ENCODE measurements at regions not wholly inside any gene's neighbourhood (a gene's known extent, or its start where the extent isn't known, plus 50 kb on each side); places are given as distances from the start of the nearest gene placed in this dataset.

DNA sequence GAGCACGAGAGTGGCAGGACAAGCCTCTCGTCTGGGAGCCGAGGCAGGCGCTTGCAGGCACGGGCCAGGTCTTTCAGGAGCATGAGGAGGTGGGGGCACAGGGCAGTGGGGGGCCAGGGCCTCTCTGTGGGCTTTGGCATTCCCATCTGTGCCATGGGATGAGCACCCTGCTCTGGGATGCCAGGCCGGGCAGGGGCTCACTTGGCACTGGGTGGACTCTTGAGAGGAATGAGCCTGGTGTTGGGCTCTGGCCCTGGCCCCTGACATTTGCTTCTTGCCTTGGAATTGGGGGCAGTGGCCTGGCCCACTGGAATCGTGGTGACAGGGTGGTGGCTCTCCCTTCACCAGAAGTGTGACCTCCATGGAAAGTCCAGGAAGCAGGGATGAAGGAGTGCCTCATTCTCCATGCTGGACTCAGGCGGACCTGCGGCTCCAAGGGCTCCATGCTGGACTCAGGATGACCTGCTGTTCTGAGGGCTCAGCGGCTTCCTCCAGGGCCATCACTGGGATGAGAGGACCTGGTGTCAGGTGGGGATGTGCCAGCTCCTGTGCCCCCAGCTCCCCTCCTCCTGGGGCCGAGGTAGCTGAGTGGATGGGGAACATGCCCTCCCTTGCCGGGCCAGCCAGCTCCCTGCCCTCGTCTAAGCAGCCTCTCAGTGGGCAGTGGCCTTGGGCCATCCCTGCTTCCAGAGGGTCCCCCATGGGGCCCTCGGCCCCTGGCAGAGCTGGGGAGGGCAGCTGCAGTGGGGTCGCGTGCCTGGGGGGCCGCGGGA lies 220.3 kb downstream of the KIF26A start:
- no peak for DNase-seq
- Mint-ChIP-seq H3K9me3 (no peaks in the 10 kb centered on the region), H3K4me1 (no peaks in the 10 kb centered on the region), H3K36me3 (no peaks in the 10 kb centered on the region), H3K27me3 (peaks cover 4 to 39% (median 20%) of the 10 kb centered on the region in 3 donors), H3K27ac (no peak overlapping the region), H3K4me3 (no peak overlapping the region)
- ATAC-seq (ENCODE audit: low read depth in 2 of 2), result no peak

DNA sequence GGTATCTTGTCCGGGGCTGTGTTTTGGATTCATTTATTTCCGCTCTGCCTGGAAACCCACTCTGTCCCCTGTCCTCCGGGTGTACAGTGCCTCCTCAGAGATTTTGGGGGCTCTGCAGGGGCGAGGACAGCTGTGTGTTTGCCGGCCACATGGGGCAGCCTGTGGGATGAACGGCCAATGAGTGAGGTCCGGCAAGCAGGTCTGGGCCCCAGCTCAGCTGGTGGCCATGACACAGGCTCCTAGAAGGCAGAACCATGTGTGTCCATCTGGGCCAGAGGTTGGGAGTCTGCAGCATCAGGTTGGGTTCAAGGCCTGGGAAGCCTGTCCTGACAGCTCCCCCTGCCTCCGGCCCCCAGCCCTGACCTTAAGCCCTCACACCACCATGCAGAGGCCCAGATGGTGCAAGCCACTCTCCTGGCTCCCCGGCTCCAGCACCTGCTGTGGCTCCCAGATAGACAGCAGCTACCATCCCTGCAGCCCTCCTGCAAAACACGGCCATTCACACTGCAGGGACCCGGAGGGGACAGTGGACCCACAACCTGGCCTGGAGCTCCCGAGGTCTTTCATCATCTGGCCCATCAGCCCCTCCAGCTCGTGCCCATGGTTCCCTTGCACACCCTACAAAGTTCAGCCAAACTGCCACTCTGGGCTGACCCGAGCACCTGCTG lies 220.1 kb upstream of the C14orf180 start:
- DNase-seq, result no peak
- H3K4me3 Mint-ChIP-seq, result no peak overlapping the region
- no peaks in the 10 kb centered on the region for H3K36me3 Mint-ChIP-seq
- ATAC-seq (ENCODE audit: low read depth in 2 of 2), result no peak
- H3K4me1 Mint-ChIP-seq, result no peaks in the 10 kb centered on the region
- H3K27ac Mint-ChIP-seq, result no peak overlapping the region
- H3K27me3 Mint-ChIP-seq, result peaks cover 4 to 32% (median 13%) of the 10 kb centered on the region in 3 donors
- H3K9me3 Mint-ChIP-seq, result peaks cover 0 to 1% (median 0%) of the 10 kb centered on the region in 7 donors

DNA sequence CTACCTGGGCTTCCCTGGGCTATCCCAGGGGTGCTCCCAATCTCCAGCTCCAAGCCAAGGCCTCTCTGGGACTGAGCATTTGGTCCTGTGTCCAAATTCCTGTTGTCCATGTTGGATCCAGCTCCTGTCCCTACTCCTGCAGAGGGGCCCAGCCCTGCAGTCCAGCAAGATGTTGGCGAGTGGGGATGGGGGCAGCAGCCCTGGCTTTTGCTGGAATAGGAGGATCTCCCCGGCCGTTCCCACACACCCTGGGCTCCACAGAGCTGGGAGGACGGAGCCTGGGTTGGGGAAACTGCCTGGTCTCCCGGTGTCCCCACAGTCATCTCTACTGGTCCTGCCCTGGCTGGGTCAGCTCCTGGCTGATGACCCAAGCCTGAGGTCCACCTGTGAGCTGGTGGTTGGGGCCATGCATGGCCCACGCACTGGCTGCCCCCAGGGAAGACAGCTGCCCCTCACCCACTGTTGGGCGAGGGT lies 219.6 kb upstream of the C14orf180 start:
- H3K9me3 Mint-ChIP-seq, result peaks cover 0 to 1% (median 0%) of the 10 kb centered on the region in 7 donors
- ATAC-seq (ENCODE audit: low read depth in 2 of 2), result no peak
- H3K27ac Mint-ChIP-seq, result no peak overlapping the region
- no peak overlapping the region for H3K4me3 Mint-ChIP-seq
- H3K4me1 Mint-ChIP-seq, result no peaks in the 10 kb centered on the region
- DNase-seq, result no peak
- H3K36me3 Mint-ChIP-seq, result no peaks in the 10 kb centered on the region
- H3K27me3 Mint-ChIP-seq, result peaks cover 4 to 32% (median 13%) of the 10 kb centered on the region in 3 donors

DNA sequence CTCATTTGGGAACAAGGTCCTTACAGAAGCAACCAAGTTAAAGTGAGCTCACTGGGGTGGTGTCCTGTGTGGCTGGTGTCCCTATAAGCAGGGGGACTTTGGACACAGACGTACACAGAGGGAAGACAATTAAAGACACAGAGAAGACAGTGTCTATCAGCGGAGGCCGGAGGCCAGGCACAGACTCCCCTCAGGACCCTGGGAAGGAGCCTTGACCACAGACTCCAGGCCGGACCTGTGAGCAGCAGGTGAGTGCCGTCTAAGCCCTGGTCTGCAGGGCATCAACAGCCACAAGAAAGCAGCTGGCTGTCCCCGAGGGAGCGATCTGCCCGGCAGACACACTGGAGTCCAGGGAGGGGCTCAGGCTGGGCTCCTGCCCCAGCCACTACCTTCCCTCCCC lies 219.1 kb upstream of the C14orf180 start:
- Mint-ChIP-seq H3K27ac (no peak overlapping the region), H3K4me1 (no peaks in the 10 kb centered on the region), H3K27me3 (peaks cover 3 to 27% (median 11%) of the 10 kb centered on the region in 3 donors), H3K36me3 (no peaks in the 10 kb centered on the region), H3K4me3 (no peak overlapping the region), H3K9me3 (peaks cover 0 to 3% (median 0%) of the 10 kb centered on the region in 7 donors)
- DNase-seq (no peak), ATAC-seq (ENCODE audit: low read depth in 2 of 2) (no peak)

DNA sequence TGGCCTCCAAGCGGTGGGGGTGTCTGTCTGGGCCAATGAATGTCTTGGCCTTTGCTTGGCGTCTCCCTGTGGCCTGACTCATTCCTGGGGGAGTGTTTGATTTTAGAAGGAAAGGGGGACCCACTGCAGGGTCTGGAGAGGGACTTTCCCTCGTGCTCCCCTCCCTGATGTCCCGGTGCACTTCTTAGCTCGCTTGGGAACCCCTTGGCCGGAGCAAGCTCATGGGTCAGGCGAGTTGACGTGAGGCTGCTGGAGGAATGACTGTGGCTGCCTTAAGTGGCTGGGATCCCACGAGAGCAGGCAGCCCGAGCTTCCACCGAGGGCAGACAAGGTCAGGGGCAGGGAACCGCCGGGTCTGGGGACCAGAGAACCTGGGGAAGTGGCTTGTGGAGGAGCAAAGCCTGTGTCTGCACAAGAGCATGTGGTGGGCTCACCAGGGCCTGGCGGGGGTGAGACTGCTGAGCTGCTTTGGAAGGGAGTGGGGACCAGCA lies 218.4 kb upstream of the C14orf180 start:
- no peaks in the 10 kb centered on the region for H3K36me3 Mint-ChIP-seq
- H3K4me1 Mint-ChIP-seq, result no peaks in the 10 kb centered on the region
- H3K4me3 Mint-ChIP-seq, result no peak overlapping the region
- H3K27ac Mint-ChIP-seq, result peak overlapping the region in 1 of 6 donors; percentile 26
- H3K9me3 Mint-ChIP-seq, result peaks cover 0 to 3% (median 0%) of the 10 kb centered on the region in 7 donors
- peaks cover 0 to 23% (median 5%) of the 10 kb centered on the region in 3 donors for H3K27me3 Mint-ChIP-seq
- DNase-seq (no peak), ATAC-seq (ENCODE audit: low read depth in 2 of 2) (no peak)

DNA sequence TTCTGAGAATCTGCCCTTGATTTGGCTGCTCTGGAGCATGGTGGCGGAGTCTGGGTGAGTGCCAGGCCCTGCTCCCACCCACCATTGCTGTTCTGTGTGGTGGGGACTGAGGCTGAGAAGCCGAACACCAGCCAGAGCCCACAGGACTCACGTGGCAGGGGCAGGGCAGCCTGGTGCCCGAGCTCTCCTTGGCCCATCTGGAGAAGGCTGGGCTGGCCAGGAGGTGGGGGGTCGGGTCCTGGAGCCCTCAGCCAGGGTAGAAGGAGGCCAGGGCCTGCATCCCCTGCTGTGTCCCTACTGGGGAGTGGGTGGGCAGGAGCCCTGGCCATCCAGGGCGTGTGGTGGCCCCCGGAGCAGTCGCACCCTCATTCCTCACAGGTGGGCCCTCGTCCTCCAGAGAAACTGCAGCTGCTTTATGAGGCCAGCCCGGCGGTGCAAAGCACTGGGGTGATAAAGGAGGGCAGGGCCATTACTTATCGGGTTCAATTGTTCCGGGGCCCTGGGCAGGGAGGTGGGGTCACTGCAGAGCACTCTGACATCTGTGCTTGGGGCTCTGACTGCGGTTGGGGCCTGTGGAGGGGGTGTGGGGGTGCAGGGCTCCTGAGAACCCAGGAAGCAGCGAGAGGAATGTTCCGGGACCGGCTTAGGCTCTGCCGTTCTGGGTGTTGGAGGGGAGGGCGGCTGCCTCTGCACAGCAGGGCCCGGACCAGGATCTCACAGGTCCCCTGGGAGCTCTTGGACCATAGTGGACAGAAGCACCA lies 217.5 kb upstream of the C14orf180 start:
- Mint-ChIP-seq H3K4me1 (no peaks in the 10 kb centered on the region), H3K4me3 (no peak overlapping the region), H3K27me3 (peaks cover 0 to 16% (median 0%) of the 10 kb centered on the region in 3 donors), H3K27ac (no peak overlapping the region), H3K9me3 (peaks cover 0 to 5% (median 0%) of the 10 kb centered on the region in 7 donors), H3K36me3 (peaks cover 0 to 7% of the 10 kb centered on the region in 2 donors)
- DNase-seq, result no peak
- no peak for ATAC-seq (ENCODE audit: low read depth in 2 of 2)

DNA sequence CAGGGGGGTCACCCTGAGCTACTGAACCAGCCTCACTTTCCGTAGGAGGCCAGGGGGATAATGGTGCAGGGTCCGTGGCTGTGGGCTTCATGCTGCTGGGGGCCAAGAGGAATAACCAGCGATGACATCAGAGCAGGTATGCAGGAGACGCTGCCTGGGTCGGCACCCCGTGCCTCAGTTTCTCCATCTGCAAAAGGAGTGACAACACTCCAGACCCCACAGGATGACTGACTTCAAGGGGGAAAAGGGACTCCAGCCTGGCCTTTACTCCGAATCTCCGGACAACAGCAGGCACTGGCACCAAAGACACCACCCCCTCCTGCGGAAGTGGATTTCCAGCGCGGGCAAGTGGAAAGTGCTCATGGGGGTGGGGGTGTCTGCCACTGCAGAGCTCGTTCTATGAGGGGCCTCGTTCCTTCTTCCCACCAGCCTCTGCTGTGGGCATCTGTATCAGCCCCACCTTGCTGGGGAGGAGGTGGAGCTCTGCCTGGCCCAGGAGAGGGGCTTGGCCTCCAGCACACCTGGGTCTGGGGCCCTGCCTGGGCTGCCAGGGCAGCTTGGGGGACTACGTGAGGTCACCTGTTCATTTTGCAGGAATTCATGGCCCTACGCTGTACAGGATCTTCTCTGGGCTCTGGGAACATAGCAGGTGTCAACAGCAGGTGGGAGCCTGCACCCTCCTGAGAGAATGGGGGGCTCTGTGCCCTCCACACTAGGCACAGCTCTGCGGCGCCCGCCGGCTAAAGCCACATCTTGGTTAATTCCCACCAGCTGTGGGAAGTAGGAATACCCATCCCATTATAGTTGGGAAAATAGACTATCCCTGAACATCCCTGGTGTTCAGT lies 216.6 kb upstream of the C14orf180 start:
- no peak for ATAC-seq (ENCODE audit: low read depth in 2 of 2)
- Mint-ChIP-seq H3K4me1 (no peaks in the 10 kb centered on the region), H3K27ac (no peak overlapping the region), H3K36me3 (peaks cover 0 to 7% of the 10 kb centered on the region in 2 donors), H3K9me3 (peaks cover 0 to 5% (median 0%) of the 10 kb centered on the region in 7 donors), H3K4me3 (no peak overlapping the region), H3K27me3 (peaks cover 0 to 16% (median 0%) of the 10 kb centered on the region in 3 donors)
- no peak for DNase-seq

DNA sequence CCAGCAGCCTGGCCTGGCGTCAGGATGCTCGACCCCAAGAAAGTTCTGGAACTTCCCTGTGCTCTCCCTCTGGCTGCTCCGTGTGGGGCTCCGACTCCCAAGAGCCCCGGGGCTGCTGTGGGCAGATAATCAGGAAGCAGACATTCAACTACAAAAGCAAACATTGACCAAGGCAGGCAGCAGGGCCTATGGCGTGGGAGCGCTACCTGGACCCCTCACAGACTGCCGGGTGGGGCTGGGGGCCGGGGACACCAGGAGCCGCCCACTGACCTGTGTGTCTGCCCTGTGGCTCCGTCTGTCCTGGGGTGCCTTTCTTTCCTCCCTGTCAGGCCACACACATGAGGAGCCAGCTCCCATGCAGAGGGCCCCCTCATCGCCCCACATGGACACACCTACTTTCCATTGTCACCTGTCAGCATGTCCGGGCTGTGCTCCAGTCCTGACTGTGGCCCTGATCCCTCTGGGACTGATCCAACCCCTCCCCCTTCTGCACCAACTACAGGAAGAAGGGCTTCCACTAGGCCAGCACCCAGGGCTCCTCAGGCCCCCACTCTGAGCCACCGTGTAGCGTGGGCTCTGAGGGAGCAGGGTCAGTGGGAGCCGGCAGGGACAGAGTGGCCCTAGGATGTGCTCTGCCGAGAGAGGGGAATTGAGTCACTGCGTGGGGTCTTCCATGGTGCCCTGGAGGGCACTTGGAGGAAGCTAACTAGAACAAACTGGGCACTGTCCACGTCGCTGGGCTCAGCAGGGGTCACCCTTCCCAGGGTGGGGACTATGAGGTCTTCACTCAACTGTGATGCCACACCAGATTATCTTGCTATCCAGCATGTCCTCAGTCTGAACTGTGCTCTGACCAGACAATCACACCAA lies 215.4 kb upstream of the C14orf180 start:
- ATAC-seq (ENCODE audit: low read depth in 2 of 2) (no peak), DNase-seq (no peak)
- peaks cover 0 to 5% (median 0%) of the 10 kb centered on the region in 7 donors for H3K9me3 Mint-ChIP-seq
- peak overlapping the region in 1 of 6 donors; percentile 44 for H3K27ac Mint-ChIP-seq
- no peaks in the 10 kb centered on the region for H3K4me1 Mint-ChIP-seq
- H3K27me3 Mint-ChIP-seq, result peaks cover 0 to 10% (median 0%) of the 10 kb centered on the region in 3 donors
- no peak overlapping the region for H3K4me3 Mint-ChIP-seq
- peaks cover 0 to 7% of the 10 kb centered on the region in 2 donors for H3K36me3 Mint-ChIP-seq

DNA sequence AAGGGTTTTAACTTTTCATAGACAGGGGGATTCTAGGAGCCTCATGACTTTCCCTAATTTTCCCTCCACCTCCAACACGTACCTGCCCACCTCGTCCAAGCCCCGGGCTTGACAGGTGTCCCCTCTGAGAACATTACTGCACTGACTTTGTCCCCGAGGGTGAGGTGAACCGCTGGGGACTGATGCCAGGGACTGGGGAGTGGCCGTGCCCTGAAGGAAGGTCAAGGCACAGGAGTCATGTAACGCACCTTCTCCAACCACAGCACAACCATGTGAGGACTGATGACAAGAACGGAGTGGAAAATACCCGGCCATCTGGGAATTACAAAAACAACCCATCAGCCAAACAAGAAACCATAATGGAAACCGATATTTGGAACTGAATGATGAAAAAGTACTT lies 214.7 kb upstream of the C14orf180 start:
- ATAC-seq (ENCODE audit: low read depth in 2 of 2) (no peak), DNase-seq (no peak)
- Mint-ChIP-seq H3K27ac (no peak overlapping the region), H3K4me3 (no peak overlapping the region), H3K9me3 (peaks cover 0 to 5% (median 0%) of the 10 kb centered on the region in 7 donors), H3K36me3 (peaks cover 0 to 7% of the 10 kb centered on the region in 2 donors), H3K27me3 (peaks cover 1 to 10% (median 4%) of the 10 kb centered on the region in 3 donors), H3K4me1 (peaks cover 0 to 2% (median 0%) of the 10 kb centered on the region in 3 donors)

DNA sequence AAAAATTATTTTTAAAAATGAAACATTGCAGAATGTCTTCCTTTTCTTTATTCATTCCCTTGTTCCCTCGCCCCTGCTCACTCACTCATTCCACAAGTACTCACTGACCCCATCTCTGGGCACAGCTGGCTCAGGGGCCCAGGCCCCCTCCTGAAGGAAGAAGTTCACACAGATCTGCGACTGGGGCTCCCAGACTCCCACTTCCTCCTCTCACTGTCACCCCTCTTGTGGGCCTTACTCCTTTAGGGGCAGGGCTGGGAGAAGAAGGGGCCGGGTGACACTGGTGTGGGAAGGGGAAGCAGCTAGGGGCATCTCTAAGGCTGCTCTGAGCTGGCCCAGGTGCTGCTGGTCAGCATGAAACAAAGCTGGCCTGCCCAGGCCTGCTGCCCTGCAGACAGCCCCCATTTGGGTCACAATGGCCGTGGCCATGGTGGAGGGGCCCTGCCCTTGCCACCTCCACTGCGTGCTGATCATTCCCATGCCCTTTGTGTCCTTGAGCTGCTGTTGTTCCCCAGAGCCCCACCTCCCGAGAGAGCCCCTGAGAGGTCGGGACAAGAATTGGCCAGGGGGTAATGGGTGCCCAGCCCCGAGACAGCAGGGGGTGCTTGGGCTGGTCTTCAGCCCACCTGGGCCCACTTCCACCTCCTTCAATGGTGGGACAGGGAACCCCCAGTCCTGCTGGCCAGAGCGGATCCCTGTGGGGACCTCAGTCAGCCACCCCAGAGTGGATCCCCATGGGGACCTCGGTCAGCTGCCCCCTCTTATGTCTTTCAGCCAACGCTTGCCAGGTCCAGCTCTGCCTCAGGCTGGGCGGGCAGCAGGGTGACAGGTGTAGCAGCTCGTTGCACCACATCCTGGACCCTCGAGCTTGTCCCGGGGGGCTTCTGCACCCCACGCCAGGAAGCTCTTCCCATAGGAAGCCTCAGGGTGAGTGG lies 212.4 kb upstream of the C14orf180 start:
- H3K4me1 Mint-ChIP-seq, result peaks cover 0 to 3% (median 0%) of the 10 kb centered on the region in 3 donors
- no peak overlapping the region for H3K27ac Mint-ChIP-seq

More for the DNA sequence above, 212.4 kb upstream of the C14orf180 start:
- no peak for ATAC-seq (ENCODE audit: low read depth in 2 of 2)
- Mint-ChIP-seq H3K36me3 (peaks cover 0 to 16% of the 10 kb centered on the region in 2 donors), H3K27me3 (peaks cover 4 to 14% (median 11%) of the 10 kb centered on the region in 3 donors), H3K9me3 (peaks cover 0 to 8% (median 0%) of the 10 kb centered on the region in 7 donors), H3K4me3 (peak overlapping the region in 1 of 8 donors; percentile 22)
- DNase-seq, result no peak

Data from naive B cell (primary cell).